K562 (cell line): ENCODE measurements at regions not wholly inside any gene's neighbourhood (a gene's known extent, or its start where the extent isn't known, plus 50 kb on each side); places are given as distances from the start of the nearest gene placed in this dataset.
A peak's percentile ranks its signal among the peaks of the same experiment; 100 is the strongest.
"Not testable (repeated sequence)": the region's sequence is repeated elsewhere in the genome, so short reads cannot be mapped to it uniquely, and the experiment has no call there.

Experiments
- ATAC-seq: fragments of 200-7000 bp; cut with Tn5 transposase; 3 replicates; pipeline ENCODE4 v1.9.1; 2020; ENCODE audit warnings: moderate library complexity
- BruUV-seq: library from RNA; stranded (reverse); fragments of 400-500 nt; replicated peaks from 2 replicates; lab custom pipeline; 2021; lab: Mats Ljungman, UMichigan
- CTCF ChIA-PET: fragments of 300-600 bp; formaldehyde crosslinking; extraction: SDS; loops from one replicate; lab custom pipeline; 2021; ENCODE audit warnings: low intra/inter-chr PET ratio; lab: Yijun Ruan, JAX
- POLR2A ChIA-PET: fragments of 300-600, 350-650 bp; sonication (Branson Sonifier 250); formaldehyde crosslinking; extraction: SDS; loops from one replicate; lab custom pipeline; 2021; ENCODE audit warnings: antibody characterized with exemption, inconsistent platforms; lab: Yijun Ruan, JAX
- DNase-seq, 4 experiments: peaks; one replicate each; pipeline versions ENCODE4 v3.0.0 to v3.0.0-alpha.2; 2011 to 2018; ENCODE audit warnings: low spot score in 3 of 4, mixed read lengths in 3 of 4; ENCODE audit errors: extremely low read depth in 1 of 4
- FAIRE-seq: peaks from 2 replicates; lab custom pipeline; 2011; peaks lifted over from hg19 to GRCh38; lab: Jason Lieb, UNC
- H2AFZ ChIP-seq: 2 replicates; pipeline ENCODE4 v1.6.0; 2011; ENCODE audit warnings: low read depth, low read length, control low read depth, inconsistent platforms
- H3K27ac ChIP-seq: fragments of 200-600 bp; 3 replicates; pipeline ENCODE4 v1.8.0; 2011; ENCODE audit warnings: low read depth, mild to moderate bottlenecking, control low read depth, inconsistent platforms, low read length, moderate library complexity, mixed read lengths; ENCODE audit errors: extremely low read depth
- H3K27me3 ChIP-seq, 2 experiments: fragments of 300-600 bp in 1 of 2; 2 replicates in 1 of 2; 3 replicates in 1 of 2; pipeline versions ENCODE4 v1.6.0 to v1.8.0; 2011; ENCODE audit warnings: inconsistent platforms in 2 of 2, low read length in 2 of 2, mild to moderate bottlenecking in 1 of 2, mixed read lengths in 1 of 2, moderate library complexity in 1 of 2; ENCODE audit not compliant: control insufficient read depth in 2 of 2, insufficient read depth in 2 of 2
- H3K36me3 ChIP-seq: fragments of 300-600 bp; 3 replicates; pipeline ENCODE4 v1.8.0; 2011; ENCODE audit warnings: mild to moderate bottlenecking, low read length, inconsistent platforms; ENCODE audit not compliant: control insufficient read depth, insufficient read depth
- H3K4me1 ChIP-seq, 2 experiments: fragments of 200-600 bp in 1 of 2; replicated peaks in 1 of 2; 2 replicates in 1 of 2; 3 replicates in 1 of 2; pipeline versions ENCODE4 v1.5.1 to v1.8.0; 2011; ENCODE audit warnings: inconsistent platforms in 2 of 2, low read length in 2 of 2, mild to moderate bottlenecking in 1 of 2, mixed read lengths in 1 of 2, moderate library complexity in 1 of 2; ENCODE audit not compliant: control insufficient read depth in 2 of 2, insufficient read depth in 2 of 2
- H3K4me2 ChIP-seq: 2 replicates; pipeline ENCODE4 v1.6.1; 2011; ENCODE audit warnings: low read length, control low read depth, inconsistent platforms, mixed read lengths; ENCODE audit not compliant: insufficient read depth
- H3K4me3 ChIP-seq: fragments of 200-600 bp; sonication (generic), shearing (Covaris generic); 2 replicates; pipeline ENCODE4 v1.5.1; 2016; ENCODE audit warnings: control low read depth, inconsistent platforms
- H3K79me2 ChIP-seq: fragments of 200-600 bp; 3 replicates; pipeline ENCODE4 v1.8.0; 2011; ENCODE audit warnings: low read length, inconsistent platforms; ENCODE audit not compliant: control insufficient read depth, insufficient read depth
- H3K9ac ChIP-seq, 2 experiments: 2 replicates each; pipeline versions ENCODE4 v1.6.0 to v1.6.1; 2011; ENCODE audit warnings: low read depth in 2 of 2, low read length in 2 of 2, control low read depth in 1 of 2, inconsistent platforms in 1 of 2, mild to moderate bottlenecking in 1 of 2, mixed read lengths in 1 of 2; ENCODE audit not compliant: insufficient read depth in 1 of 2
- H3K9me1 ChIP-seq: one replicate; pipeline ENCODE4 v1.6.0; 2011; ENCODE audit warnings: inconsistent platforms, mild to moderate bottlenecking, low read length, moderate library complexity; ENCODE audit not compliant: control insufficient read depth, insufficient read depth
- H3K9me3 ChIP-seq: replicated peaks from 2 replicates; pipeline ENCODE4 v1.5.1; 2011; ENCODE audit warnings: low read depth, low read length, inconsistent platforms; ENCODE audit not compliant: control insufficient read depth, insufficient read depth
- H4K20me1 ChIP-seq: replicated peaks from 2 replicates; pipeline ENCODE4 v1.6.1; 2011; ENCODE audit warnings: low read length, inconsistent platforms, mixed read lengths; ENCODE audit not compliant: control insufficient read depth, insufficient read depth
- BCOR ChIP-seq: fragments of 450-650 bp; IDR thresholded peaks from 2 replicates; pipeline ENCODE4 v1.6.1; 2016
- FOXA3 ChIP-seq, 2 experiments: fragments of 450-650 bp in 1 of 2; sonication (generic) in 1 of 2; formaldehyde crosslinking; IDR thresholded peaks in 1 of 2; conservative IDR thresholded peaks in 1 of 2; 2 replicates each; pipeline versions ENCODE4 v1.4.0 to v1.8.0; 2020 to 2022; ENCODE audit warnings: mild to moderate bottlenecking in 2 of 2, missing genetic modification reagents in 1 of 2
- HDAC2 ChIP-seq: fragments of 450-650 bp; IDR thresholded peaks from 2 replicates; pipeline ENCODE4 v1.6.1; 2016; ENCODE audit warnings: mild to moderate bottlenecking
- HNRNPL ChIP-seq: fragments of 200-400 bp; formaldehyde crosslinking; IDR thresholded peaks from 2 replicates; pipeline ENCODE4 v1.6.1; 2017; ENCODE audit warnings: low read depth, mild to moderate bottlenecking, low read length
- KDM1A ChIP-seq, 2 experiments: fragments of 450-650 bp; IDR thresholded peaks; 2 replicates each; pipeline ENCODE4 v1.6.1; 2016; ENCODE audit warnings: mild to moderate bottlenecking in 2 of 2
- RBM25 ChIP-seq: fragments of 200-400 bp; formaldehyde crosslinking; IDR thresholded peaks from 2 replicates; pipeline ENCODE4 v1.6.1; 2018; ENCODE audit warnings: low read length, low read depth, moderate library complexity; ENCODE audit not compliant: severe bottlenecking
- SMARCA5 ChIP-seq: fragments of 450-650 bp; IDR thresholded peaks from 2 replicates; pipeline ENCODE4 v1.6.1; 2016
- ZNF146 ChIP-seq: IDR thresholded peaks from one replicate; pipeline ENCODE4 v1.6.1; 2018; ENCODE audit warnings: missing compliant biosample characterization; ENCODE audit not compliant: unreplicated experiment
- WGBS: fragments of 100-300 bp; shearing (Covaris generic); methylation state at CpG from one replicate; pipeline ENCODE4 v1.1.6; 2016; ENCODE audit warnings: low coverage, mixed read lengths; ENCODE audit not compliant: insufficient coverage; ENCODE audit errors: missing lambda C conversion rate; 5-methylcytosine and 5-hydroxymethylcytosine counted together
- in situ Hi-C: fragments of 300-500 bp; cut with MboI; formaldehyde crosslinking; loops from 4 replicates; pipeline ENCODE4 v1.15.0; 2018; ENCODE audit warnings: inconsistent platforms, mixed read lengths
- intact Hi-C: fragments of 100-400 bp; cut with micrococcal nuclease; formaldehyde crosslinking; loops from 2 replicates; pipeline ENCODE4 v1.14.2; 2022
- TF ChIP-seq, protein P1 (sequence below): fragments of 250-450 bp; sonication (Bioruptor Pico); IDR thresholded peaks from 2 replicates; pipeline ENCODE4 v1.8.0; 2021; ENCODE audit warnings: borderline replicate concordance, mild to moderate bottlenecking, moderate library complexity; ENCODE audit not compliant: poor library complexity, severe bottlenecking
- TF ChIP-seq, protein P2 (sequence below): IDR thresholded peaks from 2 replicates; pipeline ENCODE4 v1.6.1; 2016; ENCODE audit warnings: missing genetic modification characterization, missing compliant biosample characterization
- TF ChIP-seq, protein P3 (sequence below): fragments of 450-650 bp; IDR thresholded peaks from 2 replicates; pipeline ENCODE4 v1.6.1; 2016; ENCODE audit warnings: mild to moderate bottlenecking

DNA sequence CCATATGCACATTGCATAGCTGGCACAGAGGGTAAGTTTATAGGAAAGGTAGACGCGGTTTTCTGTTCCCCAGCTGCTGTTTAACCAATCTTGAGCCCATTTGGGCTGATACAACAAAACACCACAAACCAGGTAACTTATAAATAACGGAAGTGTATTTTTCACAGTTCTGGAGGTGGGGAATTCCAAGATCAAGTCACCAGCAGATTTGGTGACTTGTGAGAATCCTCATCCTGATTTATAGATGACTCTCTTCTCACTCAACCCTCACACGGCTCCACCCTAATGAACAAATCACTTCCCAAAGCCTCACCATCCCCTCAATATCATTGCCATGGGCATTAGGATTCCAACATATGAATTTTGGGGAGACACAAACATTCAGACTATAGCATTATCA lies 694.4 kb upstream of the NR2F2 start:
- Histone ChIP-seq H4K20me1 (no peaks in the 10 kb centered on the region), H3K9me1 (no peaks in the 10 kb centered on the region), H3K27me3 (no peaks in the 10 kb centered on the region), H3K4me1 (peaks cover 5 to 31% of the 10 kb centered on the region in 2 experiments; a peak in 3 of 5 replicates), H3K27ac (no peak overlapping the region), H2AFZ (no peak overlapping the region), H3K36me3 (peaks cover 16% of the 10 kb centered on the region; the same call in 2 of the 3 replicates), H3K79me2 (peaks cover 44% of the 10 kb centered on the region), H3K4me2 (no peak overlapping the region), H3K9me3 (no peaks in the 10 kb centered on the region), H3K4me3 (no peak overlapping the region), H3K9ac (peak overlapping the region in 1 of 2 experiments; percentile 29; a peak in 1 of 4 replicates)
- BruUV-seq = no TSS peak
- WGBS = 45% methylated on average over 4 of the region's 4 CpGs
- intact Hi-C loops = no loop called here
- TF ChIP-seq HNRNPL (no peak), FOXA3 (CRISPR knock-in tag; conservative IDR thresholded peaks at IDR 0.05 in 1 of 2, IDR thresholded peaks at IDR 0.05 in 1 of 2) (no peak)
- TF ChIP-seq, protein P1, sequence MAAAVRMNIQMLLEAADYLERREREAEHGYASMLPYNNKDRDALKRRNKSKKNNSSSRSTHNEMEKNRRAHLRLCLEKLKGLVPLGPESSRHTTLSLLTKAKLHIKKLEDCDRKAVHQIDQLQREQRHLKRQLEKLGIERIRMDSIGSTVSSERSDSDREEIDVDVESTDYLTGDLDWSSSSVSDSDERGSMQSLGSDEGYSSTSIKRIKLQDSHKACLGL = no peak
- ATAC-seq = no peak
- DNase-seq = no peak
- ChIA-PET POLR2A (no interaction called here), CTCF (no interaction called here)
- FAIRE-seq = no peak
- in situ Hi-C loops = no loop called here

DNA sequence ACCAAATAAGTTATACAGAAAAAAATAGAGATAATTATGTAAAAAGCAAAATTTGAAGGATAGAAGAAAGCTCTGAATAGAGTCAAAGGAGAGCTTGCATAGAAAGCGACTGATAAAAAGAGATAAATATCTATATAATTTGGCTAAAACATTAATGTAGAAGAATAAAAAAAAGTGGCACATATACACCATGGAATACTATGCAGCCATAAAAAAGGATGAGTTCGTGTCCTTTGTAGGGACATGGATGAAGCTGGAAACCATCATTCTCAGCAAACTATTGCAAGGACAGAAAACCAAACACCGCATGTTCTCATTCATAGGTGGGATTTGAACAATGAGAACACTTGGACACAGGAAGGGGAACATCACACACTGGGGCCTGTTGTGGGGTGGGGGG lies 693.3 kb upstream of the NR2F2 start:
- in situ Hi-C loops = not testable (repeated sequence)

More for the DNA sequence above, 693.3 kb upstream of the NR2F2 start:
- H3K9me3 ChIP-seq, H3K27me3 ChIP-seq, H3K27ac ChIP-seq, FAIRE-seq, H3K4me3 ChIP-seq, ATAC-seq, H2AFZ ChIP-seq, BruUV-seq, H4K20me1 ChIP-seq, H3K9me1 ChIP-seq, DNase-seq, intact Hi-C loops, CTCF ChIA-PET, H3K4me2 ChIP-seq, H3K9ac ChIP-seq: not testable (repeated sequence)
- TF ChIP-seq, protein P2, sequence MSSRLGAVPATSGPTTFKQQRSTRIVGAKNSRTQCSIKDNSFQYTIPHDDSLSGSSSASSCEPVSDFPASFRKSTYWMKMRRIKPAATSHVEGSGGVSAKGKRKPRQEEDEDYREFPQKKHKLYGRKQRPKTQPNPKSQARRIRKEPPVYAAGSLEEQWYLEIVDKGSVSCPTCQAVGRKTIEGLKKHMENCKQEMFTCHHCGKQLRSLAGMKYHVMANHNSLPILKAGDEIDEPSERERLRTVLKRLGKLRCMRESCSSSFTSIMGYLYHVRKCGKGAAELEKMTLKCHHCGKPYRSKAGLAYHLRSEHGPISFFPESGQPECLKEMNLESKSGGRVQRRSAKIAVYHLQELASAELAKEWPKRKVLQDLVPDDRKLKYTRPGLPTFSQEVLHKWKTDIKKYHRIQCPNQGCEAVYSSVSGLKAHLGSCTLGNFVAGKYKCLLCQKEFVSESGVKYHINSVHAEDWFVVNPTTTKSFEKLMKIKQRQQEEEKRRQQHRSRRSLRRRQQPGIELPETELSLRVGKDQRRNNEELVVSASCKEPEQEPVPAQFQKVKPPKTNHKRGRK = peak; percentile 45; the same call in 1 of the 2 replicates
- TF ChIP-seq, protein P3, sequence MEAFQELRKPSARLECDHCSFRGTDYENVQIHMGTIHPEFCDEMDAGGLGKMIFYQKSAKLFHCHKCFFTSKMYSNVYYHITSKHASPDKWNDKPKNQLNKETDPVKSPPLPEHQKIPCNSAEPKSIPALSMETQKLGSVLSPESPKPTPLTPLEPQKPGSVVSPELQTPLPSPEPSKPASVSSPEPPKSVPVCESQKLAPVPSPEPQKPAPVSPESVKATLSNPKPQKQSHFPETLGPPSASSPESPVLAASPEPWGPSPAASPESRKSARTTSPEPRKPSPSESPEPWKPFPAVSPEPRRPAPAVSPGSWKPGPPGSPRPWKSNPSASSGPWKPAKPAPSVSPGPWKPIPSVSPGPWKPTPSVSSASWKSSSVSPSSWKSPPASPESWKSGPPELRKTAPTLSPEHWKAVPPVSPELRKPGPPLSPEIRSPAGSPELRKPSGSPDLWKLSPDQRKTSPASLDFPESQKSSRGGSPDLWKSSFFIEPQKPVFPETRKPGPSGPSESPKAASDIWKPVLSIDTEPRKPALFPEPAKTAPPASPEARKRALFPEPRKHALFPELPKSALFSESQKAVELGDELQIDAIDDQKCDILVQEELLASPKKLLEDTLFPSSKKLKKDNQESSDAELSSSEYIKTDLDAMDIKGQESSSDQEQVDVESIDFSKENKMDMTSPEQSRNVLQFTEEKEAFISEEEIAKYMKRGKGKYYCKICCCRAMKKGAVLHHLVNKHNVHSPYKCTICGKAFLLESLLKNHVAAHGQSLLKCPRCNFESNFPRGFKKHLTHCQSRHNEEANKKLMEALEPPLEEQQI = 0 out of 2 replicates have a peak, but pooled peaks have one; percentile 31
- TF ChIP-seq ZNF146 (CRISPR knock-in tag) (peak; percentile 84), SMARCA5 (0 out of 2 replicates have a peak, but pooled peaks have one; percentile 48), BCOR (peak; percentile 84), KDM1A (IDR thresholded peaks at IDR 0.05) (peak; percentile 65 to 80; a peak in 3 of 4 replicates), RBM25 (peak; percentile 36), HDAC2 (peak; percentile 75)
- POLR2A ChIA-PET = interaction anchor here (0.8 to 8.6 kb wide), 3 partner anchors 10 to 15 kb away, joined by 3 to 56 read pairs (median 4); no protein-coding TSS in a partner anchor
- H3K79me2 ChIP-seq = peaks cover 55% of the 10 kb centered on the region
- H3K4me1 ChIP-seq = peaks cover 5 to 39% of the 10 kb centered on the region in 2 experiments; a peak in 3 of 5 replicates
- H3K36me3 ChIP-seq = peaks cover 27% of the 10 kb centered on the region; the same call in 2 of the 3 replicates
- 55% methylated on average over 2 of the region's 3 CpGs for WGBS
